ENCODE measurements at regions not wholly inside any gene's neighbourhood (a gene's known extent, or its start where the extent isn't known, plus 50 kb on each side); places are given as distances from the start of the nearest gene placed in this dataset.

- intact Hi-C loops (cut with DNase I, micrococcal nuclease): no loop called here
- DNase-seq (no peak), ATAC-seq (ENCODE audit: poor library complexity) (no peak)
- Mint-ChIP-seq H3K4me3 (no peak overlapping the region), H3K9me3 (no peaks in the 10 kb centered on the region), H3K27ac (no peak overlapping the region), H3K27me3 (no peaks in the 10 kb centered on the region), H3K4me1 (ENCODE audit: low read depth) (no peaks in the 10 kb centered on the region), H3K36me3 (ENCODE audit: low read depth) (no peaks in the 10 kb centered on the region)
- Histone ChIP-seq H3K36me3 (ENCODE audit: insufficient read depth, low read length) (no peaks in the 10 kb centered on the region), H3K27me3 (ENCODE audit: control insufficient read depth in 1 of 2, insufficient read depth in 2 of 2, low read length in 2 of 2) (no peaks in the 10 kb centered on the region), H3K4me3 (ENCODE audit: low read length) (no peak overlapping the region), H3K27ac (ENCODE audit: low read depth in 1 of 2, low read length in 2 of 2) (no peak overlapping the region), H3K4me1 (ENCODE audit: insufficient read depth, low read length) (no peaks in the 10 kb centered on the region), H3K9me3 (ENCODE audit: control insufficient read depth in 1 of 2, insufficient read depth in 1 of 2, low read length in 2 of 2) (no peaks in the 10 kb centered on the region)
- CTCF ChIA-PET: no interaction called here
- POLR2A ChIA-PET: no interaction called here
- no peak for TF ChIP-seq CTCF (IDR thresholded peaks at IDR 0.05)
Measured at GRCh38 chr4:36979533-36979932, 265.0 kb upstream of the NWD2 start.

GRCh38 chr4:36990128-36990872, 254.2 kb upstream of the NWD2 start:
- H3K4me3 ChIP-seq (ENCODE audit: low read length): no peak overlapping the region
- no peak overlapping the region for H3K27ac ChIP-seq (ENCODE audit: low read depth in 1 of 2, low read length in 2 of 2)
- intact Hi-C loops (cut with DNase I, micrococcal nuclease): no loop called here
- no peaks in the 10 kb centered on the region for H3K27me3 ChIP-seq (ENCODE audit: control insufficient read depth in 1 of 2, insufficient read depth in 2 of 2, low read length in 2 of 2)
- ChIA-PET CTCF (no interaction called here), POLR2A (no interaction called here)
- no peaks in the 10 kb centered on the region for H3K9me3 ChIP-seq (ENCODE audit: control insufficient read depth in 1 of 2, insufficient read depth in 1 of 2, low read length in 2 of 2)
- no peak for ATAC-seq (ENCODE audit: poor library complexity)
- no peaks in the 10 kb centered on the region for H3K36me3 ChIP-seq (ENCODE audit: insufficient read depth, low read length)
- no peak for TF ChIP-seq CTCF (IDR thresholded peaks at IDR 0.05)
- no peaks in the 10 kb centered on the region for H3K9me3 Mint-ChIP-seq
- no peak overlapping the region for H3K27ac Mint-ChIP-seq
- no peaks in the 10 kb centered on the region for H3K4me1 Mint-ChIP-seq (ENCODE audit: low read depth)
- H3K27me3 Mint-ChIP-seq: no peaks in the 10 kb centered on the region
- no peaks in the 10 kb centered on the region for H3K4me1 ChIP-seq (ENCODE audit: insufficient read depth, low read length)
- no peak for DNase-seq
- no peak overlapping the region for H3K4me3 Mint-ChIP-seq
- H3K36me3 Mint-ChIP-seq (ENCODE audit: low read depth): no peaks in the 10 kb centered on the region

GRCh38 chr4:36997727-36998126, 246.8 kb upstream of the NWD2 start:
- intact Hi-C loops (cut with DNase I, micrococcal nuclease): no loop called here
- no peaks in the 10 kb centered on the region for H3K4me1 Mint-ChIP-seq (ENCODE audit: low read depth)
- peaks cover 0 to 8% of the 10 kb centered on the region in 2 experiments for H3K9me3 ChIP-seq (ENCODE audit: control insufficient read depth in 1 of 2, insufficient read depth in 1 of 2, low read length in 2 of 2)
- no peaks in the 10 kb centered on the region for H3K36me3 Mint-ChIP-seq (ENCODE audit: low read depth)
- H3K4me3 ChIP-seq (ENCODE audit: low read length): no peak overlapping the region
- no peaks in the 10 kb centered on the region for H3K27me3 Mint-ChIP-seq
- no peaks in the 10 kb centered on the region for H3K9me3 Mint-ChIP-seq
- H3K27ac Mint-ChIP-seq: no peak overlapping the region
- H3K27ac ChIP-seq (ENCODE audit: low read depth in 1 of 2, low read length in 2 of 2): no peak overlapping the region
- H3K4me3 Mint-ChIP-seq: no peak overlapping the region
- TF ChIP-seq CTCF (IDR thresholded peaks at IDR 0.05): no peak
- H3K4me1 ChIP-seq (ENCODE audit: insufficient read depth, low read length): no peaks in the 10 kb centered on the region
- ATAC-seq (ENCODE audit: poor library complexity) (no peak), DNase-seq (no peak)
- ChIA-PET POLR2A (no interaction called here), CTCF (no interaction called here)
- H3K36me3 ChIP-seq (ENCODE audit: insufficient read depth, low read length): no peaks in the 10 kb centered on the region
- H3K27me3 ChIP-seq (ENCODE audit: control insufficient read depth in 1 of 2, insufficient read depth in 2 of 2, low read length in 2 of 2): no peaks in the 10 kb centered on the region

All from CD4-positive, alpha-beta T cell (primary cell).